ENCODE measurements at regions not wholly inside any gene's neighbourhood (a gene's known extent, or its start where the extent isn't known, plus 50 kb on each side); places are given as distances from the start of the nearest gene placed in this dataset.

DNA sequence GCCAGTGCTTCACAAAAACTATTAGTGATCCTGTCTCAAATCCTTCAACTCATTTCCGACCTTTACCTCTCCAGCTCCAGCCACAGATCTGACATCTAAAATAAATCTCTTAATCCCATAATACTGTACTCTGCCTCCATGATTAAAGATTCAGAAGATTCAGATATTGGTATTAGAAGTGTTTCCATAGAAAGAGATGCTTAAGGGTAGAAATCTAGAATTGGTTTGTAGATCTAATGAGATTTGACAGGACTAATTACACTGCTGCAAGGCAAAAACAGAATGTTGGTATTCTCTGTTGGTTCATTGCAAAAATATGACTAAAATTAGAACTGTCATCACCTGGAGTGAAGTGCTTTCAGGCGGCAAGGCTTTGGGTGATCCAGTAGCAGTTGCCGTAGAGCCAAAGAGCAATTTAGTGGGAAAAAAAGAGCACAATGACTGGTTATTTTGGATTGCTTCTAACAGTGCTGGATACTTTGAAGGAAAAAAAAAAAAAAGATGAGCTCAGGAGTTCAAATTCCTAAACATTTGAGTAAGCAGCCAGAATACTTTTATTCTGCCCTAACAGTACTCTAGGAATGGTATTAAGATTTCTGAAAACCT is 940.1 kb upstream of the SORCS1 start:
- in situ Hi-C loops (cut with MboI; ENCODE audit: low pct_unique_long_range_greater_than_20kb, low sequenced_read_pairs, unreplicated experiment), result no loop called here
- DNase-seq (ENCODE audit: low spot score), result no peak
- TF ChIP-seq, protein P1, sequence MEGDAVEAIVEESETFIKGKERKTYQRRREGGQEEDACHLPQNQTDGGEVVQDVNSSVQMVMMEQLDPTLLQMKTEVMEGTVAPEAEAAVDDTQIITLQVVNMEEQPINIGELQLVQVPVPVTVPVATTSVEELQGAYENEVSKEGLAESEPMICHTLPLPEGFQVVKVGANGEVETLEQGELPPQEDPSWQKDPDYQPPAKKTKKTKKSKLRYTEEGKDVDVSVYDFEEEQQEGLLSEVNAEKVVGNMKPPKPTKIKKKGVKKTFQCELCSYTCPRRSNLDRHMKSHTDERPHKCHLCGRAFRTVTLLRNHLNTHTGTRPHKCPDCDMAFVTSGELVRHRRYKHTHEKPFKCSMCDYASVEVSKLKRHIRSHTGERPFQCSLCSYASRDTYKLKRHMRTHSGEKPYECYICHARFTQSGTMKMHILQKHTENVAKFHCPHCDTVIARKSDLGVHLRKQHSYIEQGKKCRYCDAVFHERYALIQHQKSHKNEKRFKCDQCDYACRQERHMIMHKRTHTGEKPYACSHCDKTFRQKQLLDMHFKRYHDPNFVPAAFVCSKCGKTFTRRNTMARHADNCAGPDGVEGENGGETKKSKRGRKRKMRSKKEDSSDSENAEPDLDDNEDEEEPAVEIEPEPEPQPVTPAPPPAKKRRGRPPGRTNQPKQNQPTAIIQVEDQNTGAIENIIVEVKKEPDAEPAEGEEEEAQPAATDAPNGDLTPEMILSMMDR (IDR thresholded peaks at IDR 0.05; ENCODE audit: extremely low read depth, insufficient read depth, missing control alignments), result no peak

DNA sequence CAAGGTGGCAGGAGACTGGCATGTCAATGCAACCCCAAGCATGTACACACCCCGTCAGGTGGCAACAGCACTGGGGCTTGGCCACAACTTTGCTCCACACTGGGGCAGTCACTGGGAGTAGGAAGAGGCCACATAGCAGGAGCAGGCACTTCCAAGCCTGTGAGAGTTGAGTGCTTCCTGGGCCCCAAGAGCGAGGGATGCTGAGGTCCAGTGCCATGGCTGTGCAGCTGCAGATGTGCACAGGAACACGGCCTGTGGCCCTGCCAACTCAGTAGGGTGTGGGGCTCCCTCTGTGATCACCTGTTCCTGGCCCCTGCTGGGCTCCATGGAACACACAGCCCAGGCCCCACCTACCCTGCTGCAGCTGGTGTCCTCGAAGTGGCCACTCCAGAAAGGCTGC is 932.8 kb upstream of the SORCS1 start:
- in situ Hi-C loops (cut with MboI; ENCODE audit: low pct_unique_long_range_greater_than_20kb, low sequenced_read_pairs, unreplicated experiment), result no loop called here
- TF ChIP-seq, protein P1 (IDR thresholded peaks at IDR 0.05; ENCODE audit: extremely low read depth, insufficient read depth, missing control alignments), result no peak
- DNase-seq (ENCODE audit: low spot score), result no peak

DNA sequence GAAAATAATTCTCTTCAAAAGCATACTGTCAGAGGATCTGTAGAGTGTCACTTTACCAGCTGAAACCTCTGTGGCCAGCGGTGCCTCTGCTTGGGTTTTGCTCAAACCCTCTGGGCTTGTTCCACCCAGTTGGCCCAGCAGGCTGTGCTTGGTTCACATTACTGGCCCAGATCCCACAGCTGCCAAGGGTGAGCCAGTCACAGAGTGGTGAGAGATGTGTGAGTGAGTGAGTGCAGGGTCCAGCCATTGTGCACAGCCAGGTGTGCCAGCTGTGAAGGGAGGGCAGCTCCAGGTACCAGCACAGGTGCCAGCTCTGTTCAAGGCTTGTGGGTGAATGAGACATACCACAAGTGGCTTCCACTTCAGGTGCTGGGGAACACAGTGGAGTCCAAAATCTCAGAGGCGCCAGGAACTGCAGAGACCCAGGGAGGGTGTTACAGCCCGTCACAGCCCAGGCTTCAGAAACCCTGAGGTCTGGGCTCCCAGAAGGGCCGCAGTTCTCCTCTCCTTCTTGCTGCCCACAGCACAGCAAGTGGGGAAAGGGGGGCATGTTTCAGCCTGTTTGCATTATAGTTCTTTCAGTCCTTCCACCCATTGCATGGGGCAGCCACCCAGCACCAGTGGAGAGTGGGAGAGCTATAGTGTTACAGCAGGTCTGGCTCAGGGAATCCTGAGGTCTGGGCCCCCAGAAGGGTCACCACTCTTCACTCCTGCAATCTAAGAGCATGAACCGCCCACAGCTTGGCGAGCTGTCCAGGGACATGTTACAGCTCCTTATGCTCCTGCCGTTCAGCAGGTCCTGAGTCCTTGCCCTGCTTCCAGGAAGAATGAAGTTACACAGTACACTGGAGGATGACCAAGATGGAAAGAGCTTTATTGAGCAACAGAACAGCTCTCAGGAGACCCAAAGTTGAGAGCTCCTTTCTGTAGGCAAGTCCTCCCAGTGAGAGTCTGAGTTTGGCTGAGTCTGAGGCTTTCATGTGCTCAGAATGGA is 931.7 kb upstream of the SORCS1 start:
- in situ Hi-C loops (cut with MboI; ENCODE audit: low pct_unique_long_range_greater_than_20kb, low sequenced_read_pairs, unreplicated experiment), result no loop called here
- DNase-seq (ENCODE audit: low spot score), result no peak
- TF ChIP-seq, protein P1 (IDR thresholded peaks at IDR 0.05; ENCODE audit: extremely low read depth, insufficient read depth, missing control alignments), result no peak

DNA sequence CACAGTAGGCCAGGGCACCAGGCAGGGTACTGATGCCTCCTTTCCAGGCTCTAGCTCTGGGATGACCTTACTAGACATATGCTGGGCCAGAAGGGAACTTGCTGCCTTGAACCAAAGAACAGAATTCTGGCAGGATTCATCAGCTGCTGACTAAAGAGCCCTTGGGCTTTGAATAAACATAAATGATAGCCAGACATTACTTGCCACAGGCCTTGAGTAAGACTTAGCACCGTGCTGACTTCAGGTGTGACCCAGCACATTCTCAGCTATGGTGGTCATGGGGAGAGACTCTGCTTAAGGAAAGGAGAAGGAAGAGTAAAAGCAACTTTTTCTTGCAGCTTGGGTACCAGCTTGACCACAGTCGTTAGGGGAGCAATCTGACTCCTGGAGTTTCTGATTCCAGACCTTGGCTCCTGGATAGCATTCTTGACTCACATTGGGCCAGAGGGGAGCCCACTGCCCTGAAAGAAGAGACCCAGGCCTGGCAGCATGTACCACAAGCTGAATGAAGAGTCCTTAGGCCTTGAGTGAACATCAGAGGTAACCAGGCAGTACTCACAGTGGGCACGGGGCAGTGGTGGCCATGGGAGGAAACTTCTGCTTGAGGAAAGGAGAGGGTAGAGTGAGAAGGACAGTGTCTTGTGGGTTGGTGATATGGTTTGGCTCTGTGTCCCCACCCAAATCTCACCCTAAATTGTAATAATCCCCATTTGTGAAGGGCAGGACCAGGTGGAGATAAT is 926.1 kb upstream of the SORCS1 start:
- TF ChIP-seq, protein P1 (IDR thresholded peaks at IDR 0.05; ENCODE audit: extremely low read depth, insufficient read depth, missing control alignments), result no peak
- in situ Hi-C loops (cut with MboI; ENCODE audit: low pct_unique_long_range_greater_than_20kb, low sequenced_read_pairs, unreplicated experiment), result no loop called here
- DNase-seq (ENCODE audit: low spot score), result no peak

DNA sequence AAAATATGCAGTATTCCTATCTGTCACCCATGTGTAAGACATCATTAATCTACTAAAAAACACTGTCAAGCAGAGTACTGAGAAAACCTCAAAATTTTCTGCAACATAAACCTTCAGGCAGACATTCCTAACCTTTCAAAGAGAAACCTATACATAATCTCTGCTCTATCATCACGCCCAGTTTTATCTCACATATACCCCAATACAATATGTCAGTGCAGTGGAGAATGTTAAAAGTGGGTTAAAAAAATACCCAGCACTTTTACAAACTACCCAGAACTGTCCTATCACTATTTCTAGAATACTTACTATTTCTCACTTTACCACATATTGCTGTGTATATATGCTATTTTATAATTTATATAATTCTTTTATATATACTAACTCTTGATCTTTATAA is 922.0 kb upstream of the SORCS1 start:
- no peak for DNase-seq (ENCODE audit: low spot score)
- TF ChIP-seq, protein P1 (IDR thresholded peaks at IDR 0.05; ENCODE audit: extremely low read depth, insufficient read depth, missing control alignments), result no peak
- in situ Hi-C loops (cut with MboI; ENCODE audit: low pct_unique_long_range_greater_than_20kb, low sequenced_read_pairs, unreplicated experiment), result no loop called here

DNA sequence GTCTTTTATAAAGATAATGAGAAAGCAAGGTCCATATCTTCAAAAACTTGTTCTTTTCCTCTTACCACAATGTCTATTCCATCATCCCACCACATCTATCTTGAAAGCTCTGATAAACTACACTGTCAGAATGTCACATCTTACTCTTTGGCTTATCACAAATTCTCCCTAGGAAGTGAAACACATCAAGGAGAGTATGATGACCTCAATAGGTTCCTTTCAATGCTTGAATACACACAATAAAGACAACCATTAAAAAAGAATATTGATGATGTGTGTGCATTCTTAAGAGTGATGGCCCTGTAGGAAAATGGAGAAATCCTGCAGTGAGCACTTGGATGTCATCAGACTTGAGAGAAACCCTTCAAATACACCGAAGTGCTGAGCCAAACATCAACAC is 918.1 kb upstream of the SORCS1 start:
- in situ Hi-C loops (cut with MboI; ENCODE audit: low pct_unique_long_range_greater_than_20kb, low sequenced_read_pairs, unreplicated experiment), result no loop called here
- TF ChIP-seq, protein P1 (IDR thresholded peaks at IDR 0.05; ENCODE audit: extremely low read depth, insufficient read depth, missing control alignments), result no peak
- no peak for DNase-seq (ENCODE audit: low spot score)
